ENCODE measurements at regions not wholly inside any gene's neighbourhood (a gene's known extent, or its start where the extent isn't known, plus 50 kb on each side); places are given as distances from the start of the nearest gene placed in this dataset.

- no peak overlapping the region for H3K4me3 ChIP-seq (ENCODE audit: low read depth, low read length)
- no peak for TF ChIP-seq CTCF (IDR thresholded peaks at IDR 0.05; ENCODE audit: low read depth, low read length)
These were observed 301.2 kb upstream of the HSF2 start for GRCh38 chr6:122098201-122098678.

GRCh38 chr6:122102026-122102425, 297.4 kb upstream of the HSF2 start:
- no peak for TF ChIP-seq CTCF (IDR thresholded peaks at IDR 0.05; ENCODE audit: low read depth, low read length)
- no peak overlapping the region for H3K4me3 ChIP-seq (ENCODE audit: low read depth, low read length)

- no peak overlapping the region for H3K4me3 ChIP-seq (ENCODE audit: low read depth, low read length)
- no peak for TF ChIP-seq CTCF (IDR thresholded peaks at IDR 0.05; ENCODE audit: low read depth, low read length)
These were observed 292.1 kb upstream of the HSF2 start for GRCh38 chr6:122107256-122107852.

GRCh38 chr6:122109075-122109474, 290.4 kb upstream of the HSF2 start:
- no peak for TF ChIP-seq CTCF (IDR thresholded peaks at IDR 0.05; ENCODE audit: low read depth, low read length)
- H3K4me3 ChIP-seq (ENCODE audit: low read depth, low read length) = no peak overlapping the region

- no peak overlapping the region for H3K4me3 ChIP-seq (ENCODE audit: low read depth, low read length)
- TF ChIP-seq CTCF (IDR thresholded peaks at IDR 0.05; ENCODE audit: low read depth, low read length) = no peak
These were observed 284.7 kb upstream of the HSF2 start for GRCh38 chr6:122114717-122115116.

- no peak overlapping the region for H3K4me3 ChIP-seq (ENCODE audit: low read depth, low read length)
- TF ChIP-seq CTCF (IDR thresholded peaks at IDR 0.05; ENCODE audit: low read depth, low read length) = no peak
These were observed 283.2 kb upstream of the HSF2 start for GRCh38 chr6:122116119-122116834.

All from WI38 (cell line).